Right atrium auricular region (tissue), 2 donors: ENCODE measurements at regions not wholly inside any gene's neighbourhood (a gene's known extent, or its start where the extent isn't known, plus 50 kb on each side); places are given as distances from the start of the nearest gene placed in this dataset.
"Not testable (repeated sequence)": the region's sequence is repeated elsewhere in the genome, so short reads cannot be mapped to it uniquely, and the experiment has no call there.

ENCODE experiments used
- DNase-seq: peaks from one replicate; pipeline ENCODE4 v3.0.0-alpha.2; 2019; ENCODE audit warnings: low spot score
- H3K27ac ChIP-seq, 2 donors: fragments of 200-600 bp; sonication (generic); 1 replicate in 1 of 2; 2 replicates in 1 of 2; pipeline ENCODE4 v1.5.1; 2016 to 2019
- H3K27me3 ChIP-seq, 2 donors: fragments of 200-600 bp; sonication (generic); one replicate each; pipeline versions ENCODE4 v1.5.1 to v1.6.0; 2017 to 2019
- H3K36me3 ChIP-seq: fragments of 200-600 bp; sonication (generic); one replicate; pipeline ENCODE4 v1.5.1; 2016
- H3K4me1 ChIP-seq, 2 donors: fragments of 200-600 bp; sonication (generic); one replicate each; pipeline versions ENCODE4 v1.5.1 to v1.6.0; 2017 to 2019
- H3K4me3 ChIP-seq, 2 donors: fragments of 200-600 bp; sonication (generic); 1 replicate in 1 of 2; 2 replicates in 1 of 2; pipeline ENCODE4 v1.5.1; 2017 to 2019; ENCODE audit warnings: mild to moderate bottlenecking in 1 of 2, moderate library complexity in 1 of 2
- H3K9me3 ChIP-seq, 2 donors: fragments of 200-600 bp; sonication (generic); one replicate each; pipeline ENCODE4 v1.5.1; 2019
- TF ChIP-seq, protein P1 (sequence below), 2 donors: fragments of 200-600 bp; sonication (generic); IDR thresholded peaks; one replicate each; pipeline ENCODE4 v1.5.1; 2019; ENCODE audit warnings: antibody characterized with exemption in 2 of 2

GRCh38 chr13:50646070-50646469 lies 197.4 kb downstream of the DLEU7 start:
- Histone ChIP-seq H3K36me3 (no peaks in the 10 kb centered on the region), H3K4me1 (no peaks in the 10 kb centered on the region), H3K27me3 (no peaks in the 10 kb centered on the region), H3K27ac (no peak overlapping the region), H3K4me3 (no peak overlapping the region), H3K9me3 (no peaks in the 10 kb centered on the region)
- TF ChIP-seq, protein P1, sequence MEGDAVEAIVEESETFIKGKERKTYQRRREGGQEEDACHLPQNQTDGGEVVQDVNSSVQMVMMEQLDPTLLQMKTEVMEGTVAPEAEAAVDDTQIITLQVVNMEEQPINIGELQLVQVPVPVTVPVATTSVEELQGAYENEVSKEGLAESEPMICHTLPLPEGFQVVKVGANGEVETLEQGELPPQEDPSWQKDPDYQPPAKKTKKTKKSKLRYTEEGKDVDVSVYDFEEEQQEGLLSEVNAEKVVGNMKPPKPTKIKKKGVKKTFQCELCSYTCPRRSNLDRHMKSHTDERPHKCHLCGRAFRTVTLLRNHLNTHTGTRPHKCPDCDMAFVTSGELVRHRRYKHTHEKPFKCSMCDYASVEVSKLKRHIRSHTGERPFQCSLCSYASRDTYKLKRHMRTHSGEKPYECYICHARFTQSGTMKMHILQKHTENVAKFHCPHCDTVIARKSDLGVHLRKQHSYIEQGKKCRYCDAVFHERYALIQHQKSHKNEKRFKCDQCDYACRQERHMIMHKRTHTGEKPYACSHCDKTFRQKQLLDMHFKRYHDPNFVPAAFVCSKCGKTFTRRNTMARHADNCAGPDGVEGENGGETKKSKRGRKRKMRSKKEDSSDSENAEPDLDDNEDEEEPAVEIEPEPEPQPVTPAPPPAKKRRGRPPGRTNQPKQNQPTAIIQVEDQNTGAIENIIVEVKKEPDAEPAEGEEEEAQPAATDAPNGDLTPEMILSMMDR (IDR thresholded peaks at IDR 0.05) = no peak
- no peak for DNase-seq

GRCh38 chr13:50649211-50649610 lies 194.3 kb downstream of the DLEU7 start:
- Histone ChIP-seq H3K4me1 (no peaks in the 10 kb centered on the region), H3K27me3 (no peaks in the 10 kb centered on the region)
- TF ChIP-seq, protein P1 (IDR thresholded peaks at IDR 0.05) = no peak

DNA sequence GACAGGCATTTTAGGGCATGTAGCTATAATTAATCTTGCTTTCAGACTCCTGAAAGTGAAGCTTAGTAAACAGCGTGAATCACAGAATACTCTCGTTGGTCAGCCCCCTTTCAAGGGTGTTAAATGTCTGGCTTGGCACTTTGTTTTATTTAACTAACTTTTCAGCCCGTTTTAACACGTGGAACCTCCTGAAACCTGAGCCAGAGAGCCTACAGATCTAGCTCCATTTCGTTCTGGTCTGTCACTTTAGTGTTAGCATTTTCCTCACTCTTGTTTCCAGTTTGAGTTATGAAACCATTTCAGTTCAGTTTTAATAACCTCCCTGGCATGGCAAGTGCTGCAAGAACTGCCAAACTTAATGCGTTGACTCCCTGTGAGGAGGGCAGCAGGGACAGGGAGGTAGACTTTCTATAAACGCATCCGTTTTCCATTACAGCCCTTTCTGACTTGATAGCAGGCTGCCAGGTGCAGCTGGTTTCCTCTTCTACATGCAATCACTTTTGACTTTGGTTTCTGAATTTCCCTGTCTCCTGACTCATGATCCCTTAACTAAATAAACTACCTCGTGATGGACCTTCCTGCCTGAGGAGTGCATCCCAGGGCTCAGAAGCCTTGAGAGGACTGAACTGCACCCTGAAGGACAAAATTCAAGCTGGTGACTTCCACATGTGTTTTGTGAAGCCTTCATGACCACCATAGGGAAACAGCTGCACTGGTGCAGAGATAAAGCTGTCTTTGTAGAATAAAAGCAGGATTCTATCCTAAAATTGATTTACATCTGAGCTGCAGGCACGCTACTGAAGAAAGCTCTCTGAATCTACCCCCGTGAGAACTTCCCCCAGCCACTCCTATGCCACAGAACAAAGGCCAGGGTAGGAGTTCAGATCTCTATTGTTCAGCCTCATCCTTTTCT lies 192.6 kb downstream of the DLEU7 start:
- Histone ChIP-seq H3K36me3 (no peaks in the 10 kb centered on the region), H3K9me3 (no peaks in the 10 kb centered on the region), H3K4me1 (no peaks in the 10 kb centered on the region), H3K27me3 (no peaks in the 10 kb centered on the region), H3K27ac (no peak overlapping the region), H3K4me3 (no peak overlapping the region)
- TF ChIP-seq, protein P1 (IDR thresholded peaks at IDR 0.05) = no peak
- DNase-seq = no peak

More at GRCh38 chr13:50649211-50649610, 194.3 kb downstream of the DLEU7 start:
- H3K9me3 ChIP-seq = no peaks in the 10 kb centered on the region
- no peak overlapping the region for H3K27ac ChIP-seq
- DNase-seq = no peak
- H3K36me3 ChIP-seq = no peaks in the 10 kb centered on the region
- no peak overlapping the region for H3K4me3 ChIP-seq

- H3K27me3 ChIP-seq = no peaks in the 10 kb centered on the region
- H3K9me3 ChIP-seq = no peaks in the 10 kb centered on the region
- TF ChIP-seq, protein P1 (IDR thresholded peaks at IDR 0.05) = no peak
- H3K36me3 ChIP-seq = no peaks in the 10 kb centered on the region
- no peak for DNase-seq
- H3K27ac ChIP-seq = no peak overlapping the region
- no peaks in the 10 kb centered on the region for H3K4me1 ChIP-seq
- no peak overlapping the region for H3K4me3 ChIP-seq
These were observed 191.6 kb downstream of the DLEU7 start for GRCh38 chr13:50651922-50652321.

DNA sequence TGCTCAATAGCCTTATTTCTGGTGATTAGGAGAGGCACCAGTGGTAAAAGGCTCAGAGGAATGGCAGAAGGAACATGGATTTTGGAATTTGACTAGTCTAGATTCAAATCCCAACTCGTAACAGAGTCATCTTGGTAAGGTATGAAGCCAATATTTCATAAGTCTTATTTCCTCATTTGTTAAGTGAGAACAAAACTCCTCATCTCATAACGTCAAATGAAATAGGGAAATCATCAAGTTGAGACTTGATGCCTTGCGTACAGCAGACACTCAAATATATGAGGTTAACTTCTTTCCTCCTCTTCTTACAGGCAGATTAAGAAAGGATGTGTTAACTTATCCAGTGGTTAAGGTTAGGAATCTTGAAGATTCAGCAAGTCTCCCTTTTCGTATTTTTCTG lies 189.2 kb downstream of the DLEU7 start:
- Histone ChIP-seq H3K4me3 (no peak overlapping the region), H3K9me3 (no peaks in the 10 kb centered on the region), H3K36me3 (no peaks in the 10 kb centered on the region), H3K27ac (no peak overlapping the region), H3K27me3 (no peaks in the 10 kb centered on the region), H3K4me1 (no peaks in the 10 kb centered on the region)
- TF ChIP-seq, protein P1 (IDR thresholded peaks at IDR 0.05) = no peak
- DNase-seq = no peak

DNA sequence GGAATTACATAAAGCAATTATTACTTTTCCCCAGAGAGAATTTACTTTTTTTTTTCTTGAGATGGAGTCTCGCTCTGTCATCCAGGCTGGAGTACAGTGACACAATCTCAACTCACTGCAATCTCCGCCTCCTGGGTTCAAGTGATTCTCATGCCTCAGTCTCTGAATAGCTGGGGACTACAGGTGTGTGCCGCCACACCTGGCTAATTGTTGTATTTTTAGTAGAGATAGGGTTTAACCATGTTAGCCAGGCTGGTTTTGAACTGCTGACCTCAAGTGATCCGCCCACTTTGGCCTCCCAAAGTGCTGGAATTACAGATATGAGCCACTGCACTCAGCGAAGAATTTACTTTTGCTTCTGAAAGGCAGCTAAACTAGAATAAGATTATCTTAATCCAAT lies 181.6 kb downstream of the DLEU7 start:
- not testable (repeated sequence) for H3K36me3 ChIP-seq, DNase-seq, H3K27me3 ChIP-seq

More for the DNA sequence above, 181.6 kb downstream of the DLEU7 start:
- not testable (repeated sequence) for H3K9me3 ChIP-seq, H3K4me3 ChIP-seq, H3K27ac ChIP-seq, H3K4me1 ChIP-seq
